Thyroid gland (tissue), 4 donors: ENCODE measurements at regions not wholly inside any gene's neighbourhood (a gene's known extent, or its start where the extent isn't known, plus 50 kb on each side); places are given as distances from the start of the nearest gene placed in this dataset.

Experiments
- POLR2A ChIP-seq, 2 donors: fragments of 450-650 bp; IDR thresholded peaks; one replicate each; pipeline ENCODE4 v1.6.1; 2017; ENCODE audit warnings: antibody characterized with exemption in 2 of 2, mild to moderate bottlenecking in 2 of 2, moderate library complexity in 1 of 2
- TF ChIP-seq, protein P1 (sequence below), 6 experiments: fragments of 200-600 bp in 3 of 6; fragments of 450-650 bp in 3 of 6; sonication (generic) in 3 of 6; IDR thresholded peaks; one replicate each; pipeline ENCODE4 v1.5.1; 2016 to 2019; ENCODE audit warnings: antibody characterized with exemption in 6 of 6, mild to moderate bottlenecking in 2 of 6, inconsistent platforms in 1 of 6, moderate library complexity in 1 of 6

- TF ChIP-seq, protein P1, sequence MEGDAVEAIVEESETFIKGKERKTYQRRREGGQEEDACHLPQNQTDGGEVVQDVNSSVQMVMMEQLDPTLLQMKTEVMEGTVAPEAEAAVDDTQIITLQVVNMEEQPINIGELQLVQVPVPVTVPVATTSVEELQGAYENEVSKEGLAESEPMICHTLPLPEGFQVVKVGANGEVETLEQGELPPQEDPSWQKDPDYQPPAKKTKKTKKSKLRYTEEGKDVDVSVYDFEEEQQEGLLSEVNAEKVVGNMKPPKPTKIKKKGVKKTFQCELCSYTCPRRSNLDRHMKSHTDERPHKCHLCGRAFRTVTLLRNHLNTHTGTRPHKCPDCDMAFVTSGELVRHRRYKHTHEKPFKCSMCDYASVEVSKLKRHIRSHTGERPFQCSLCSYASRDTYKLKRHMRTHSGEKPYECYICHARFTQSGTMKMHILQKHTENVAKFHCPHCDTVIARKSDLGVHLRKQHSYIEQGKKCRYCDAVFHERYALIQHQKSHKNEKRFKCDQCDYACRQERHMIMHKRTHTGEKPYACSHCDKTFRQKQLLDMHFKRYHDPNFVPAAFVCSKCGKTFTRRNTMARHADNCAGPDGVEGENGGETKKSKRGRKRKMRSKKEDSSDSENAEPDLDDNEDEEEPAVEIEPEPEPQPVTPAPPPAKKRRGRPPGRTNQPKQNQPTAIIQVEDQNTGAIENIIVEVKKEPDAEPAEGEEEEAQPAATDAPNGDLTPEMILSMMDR (IDR thresholded peaks at IDR 0.05): no peak
- no peak for TF ChIP-seq POLR2A (IDR thresholded peaks at IDR 0.05)
These were observed 168.7 kb upstream of the KCNJ16 start for GRCh38 chr17:69906306-69906705.
